ENCODE measurements at regions not wholly inside any gene's neighbourhood (a gene's known extent, or its start where the extent isn't known, plus 50 kb on each side); places are given as distances from the start of the nearest gene placed in this dataset.

DNA sequence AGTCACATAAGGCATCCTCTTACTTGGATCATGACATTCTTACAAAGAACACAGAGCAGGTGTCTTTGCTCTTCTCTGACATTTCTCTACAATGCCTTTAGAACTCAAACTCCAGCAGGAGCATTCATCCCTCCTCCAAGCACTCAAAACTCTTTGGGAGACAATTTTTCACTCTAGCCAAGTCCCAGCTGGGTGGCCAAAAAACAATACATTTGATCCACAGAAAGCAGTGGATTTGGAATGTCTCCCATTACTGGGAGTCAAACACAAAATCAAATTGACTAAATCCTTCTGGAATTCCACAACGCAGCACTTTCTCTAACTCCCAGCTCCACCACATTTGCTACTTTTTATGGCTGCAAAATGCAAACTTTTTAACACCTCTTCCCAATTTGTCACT lies 108.6 kb upstream of the VGLL2 start:
- no CpG with 5 or more reads among the region's 1 CpG for WGBS (ENCODE audit: insufficient coverage)
- peaks cover 8% of the 10 kb centered on the region for H3K4me1 ChIP-seq (ENCODE audit: control insufficient read depth, insufficient read depth, low read length)
- no peaks in the 10 kb centered on the region for H3K9me3 ChIP-seq (replicated peaks; ENCODE audit: control insufficient read depth, low read depth, low read length)
- H3K36me3 ChIP-seq (ENCODE audit: control insufficient read depth, insufficient read depth, low read length), result no peaks in the 10 kb centered on the region
- no peak overlapping the region for H3K27ac ChIP-seq (ENCODE audit: low read length)
- peak; percentile 66 for DNase-seq
- no peaks in the 10 kb centered on the region for H3K27me3 ChIP-seq (ENCODE audit: control insufficient read depth, insufficient read depth, low read length)
- H3K4me3 ChIP-seq (ENCODE audit: low read length), result no peak overlapping the region

GRCh38 chr6:117157448-117157847 lies 107.9 kb upstream of the VGLL2 start:
- Histone ChIP-seq H3K36me3 (ENCODE audit: control insufficient read depth, insufficient read depth, low read length) (no peaks in the 10 kb centered on the region), H3K9me3 (replicated peaks; ENCODE audit: control insufficient read depth, low read depth, low read length) (no peaks in the 10 kb centered on the region), H3K27me3 (ENCODE audit: control insufficient read depth, insufficient read depth, low read length) (no peaks in the 10 kb centered on the region), H3K4me1 (ENCODE audit: control insufficient read depth, insufficient read depth, low read length) (peaks cover 8% of the 10 kb centered on the region), H3K4me3 (ENCODE audit: low read length) (no peak overlapping the region), H3K27ac (ENCODE audit: low read length) (no peak overlapping the region)
- WGBS (ENCODE audit: insufficient coverage), result no CpG with 5 or more reads among the region's 3 CpGs
- peak; percentile 38 for DNase-seq

GRCh38 chr6:117165911-117166499 lies 99.4 kb upstream of the VGLL2 start:
- Histone ChIP-seq H3K4me3 (ENCODE audit: low read length) (no peak overlapping the region), H3K36me3 (ENCODE audit: control insufficient read depth, insufficient read depth, low read length) (no peaks in the 10 kb centered on the region), H3K27me3 (ENCODE audit: control insufficient read depth, insufficient read depth, low read length) (no peaks in the 10 kb centered on the region), H3K9me3 (replicated peaks; ENCODE audit: control insufficient read depth, low read depth, low read length) (no peaks in the 10 kb centered on the region), H3K4me1 (ENCODE audit: control insufficient read depth, insufficient read depth, low read length) (peaks cover 35% of the 10 kb centered on the region), H3K27ac (ENCODE audit: low read length) (peak overlapping the region; percentile 87)
- DNase-seq, result peak; percentile 63
- 20% methylated on average over 1 of the region's 2 CpGs for WGBS (ENCODE audit: insufficient coverage)

DNA sequence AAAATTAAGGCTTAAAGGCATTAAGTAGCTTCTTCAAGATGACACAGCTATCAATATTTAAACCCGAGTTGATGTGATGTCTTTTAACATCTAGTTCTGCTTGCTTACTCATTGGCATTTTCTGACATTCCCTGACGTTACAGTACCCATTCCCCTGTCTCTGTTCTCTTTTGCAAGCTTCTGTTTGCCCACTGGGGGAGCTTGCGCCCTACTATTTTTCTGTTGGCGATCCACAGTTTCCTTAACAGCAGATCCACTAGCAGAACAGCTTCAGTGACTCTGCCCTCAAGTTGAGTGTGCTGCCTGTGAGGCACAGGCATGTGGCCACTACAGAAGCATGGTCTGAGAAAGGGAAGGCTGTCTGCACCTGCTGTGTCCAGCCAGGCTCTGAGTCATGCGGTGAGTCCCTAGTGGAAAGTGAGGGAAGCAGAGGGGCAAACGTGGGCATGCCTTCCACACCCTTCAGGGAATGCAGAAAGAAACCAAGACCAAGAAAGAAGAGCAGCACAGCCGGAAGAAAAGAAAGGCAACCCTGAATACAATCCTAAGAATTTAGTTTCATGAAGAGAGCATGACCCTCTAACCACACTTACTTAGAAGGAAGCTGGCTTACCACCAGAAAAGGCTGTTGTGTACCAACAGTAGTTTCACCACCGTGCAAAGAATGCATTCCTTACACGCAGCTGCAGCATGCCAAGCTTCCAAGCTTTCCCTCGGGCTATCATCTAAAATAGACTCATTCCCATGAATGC lies 97.7 kb upstream of the VGLL2 start:
- Histone ChIP-seq H3K4me3 (ENCODE audit: low read length) (no peak overlapping the region), H3K27ac (ENCODE audit: low read length) (peak overlapping the region; percentile 87), H3K9me3 (replicated peaks; ENCODE audit: control insufficient read depth, low read depth, low read length) (peaks cover 2% of the 10 kb centered on the region), H3K36me3 (ENCODE audit: control insufficient read depth, insufficient read depth, low read length) (no peaks in the 10 kb centered on the region), H3K4me1 (ENCODE audit: control insufficient read depth, insufficient read depth, low read length) (peaks cover 35% of the 10 kb centered on the region), H3K27me3 (ENCODE audit: control insufficient read depth, insufficient read depth, low read length) (no peaks in the 10 kb centered on the region)
- 60% methylated on average over 8 of the region's 10 CpGs for WGBS (ENCODE audit: insufficient coverage)
- peak; percentile 80 for DNase-seq

DNA sequence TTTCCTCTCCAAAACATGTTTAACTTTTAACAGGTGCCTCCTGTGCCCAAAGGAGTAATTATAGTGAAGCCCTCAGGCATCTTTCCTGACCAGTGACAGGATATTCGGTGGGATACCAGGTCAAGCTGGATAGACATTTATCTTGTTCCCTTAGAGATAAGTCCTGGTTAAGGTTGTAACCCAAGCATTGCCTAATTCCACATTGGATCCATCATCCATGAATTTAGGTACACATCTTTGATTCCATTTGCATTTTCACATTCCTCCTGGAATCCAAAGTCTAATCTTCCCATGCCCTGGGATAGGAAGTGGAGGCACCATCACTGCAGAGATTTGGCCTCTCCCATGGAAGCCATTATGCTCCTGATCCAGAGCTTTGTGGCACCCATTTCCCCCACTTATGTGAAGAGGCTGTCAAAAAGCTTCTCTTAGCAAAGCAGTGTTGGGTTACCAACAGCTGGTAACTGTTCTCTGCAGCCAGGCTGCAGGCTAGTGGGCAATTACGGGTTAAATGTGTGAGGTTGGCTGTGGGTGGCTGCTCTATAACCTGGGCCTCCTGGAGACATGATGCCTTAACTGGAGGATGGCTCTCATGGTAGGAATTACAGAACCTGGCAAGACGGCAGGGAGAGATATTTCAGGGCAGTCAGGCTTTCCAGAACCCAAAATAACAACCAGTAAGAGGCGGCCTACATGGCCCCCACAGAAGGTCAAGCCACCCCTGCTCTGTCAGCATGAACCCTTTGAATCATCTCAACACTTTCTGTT lies 96.9 kb upstream of the VGLL2 start:
- H3K9me3 ChIP-seq (replicated peaks; ENCODE audit: control insufficient read depth, low read depth, low read length), result peaks cover 4% of the 10 kb centered on the region
- WGBS (ENCODE audit: insufficient coverage), result 65% methylated on average over 3 of the region's 4 CpGs
- H3K4me1 ChIP-seq (ENCODE audit: control insufficient read depth, insufficient read depth, low read length), result peaks cover 35% of the 10 kb centered on the region
- no peaks in the 10 kb centered on the region for H3K36me3 ChIP-seq (ENCODE audit: control insufficient read depth, insufficient read depth, low read length)
- peak; percentile 47 for DNase-seq
- peak overlapping the region; percentile 87 for H3K27ac ChIP-seq (ENCODE audit: low read length)
- no peak overlapping the region for H3K4me3 ChIP-seq (ENCODE audit: low read length)
- no peaks in the 10 kb centered on the region for H3K27me3 ChIP-seq (ENCODE audit: control insufficient read depth, insufficient read depth, low read length)

GRCh38 chr6:117169064-117169665 lies 96.2 kb upstream of the VGLL2 start:
- peak overlapping the region; percentile 87 for H3K27ac ChIP-seq (ENCODE audit: low read length)
- peak; percentile 64 for DNase-seq
- H3K4me1 ChIP-seq (ENCODE audit: control insufficient read depth, insufficient read depth, low read length), result peaks cover 35% of the 10 kb centered on the region
- peaks cover 4% of the 10 kb centered on the region for H3K9me3 ChIP-seq (replicated peaks; ENCODE audit: control insufficient read depth, low read depth, low read length)
- H3K36me3 ChIP-seq (ENCODE audit: control insufficient read depth, insufficient read depth, low read length), result no peaks in the 10 kb centered on the region
- H3K27me3 ChIP-seq (ENCODE audit: control insufficient read depth, insufficient read depth, low read length), result no peaks in the 10 kb centered on the region
- H3K4me3 ChIP-seq (ENCODE audit: low read length), result no peak overlapping the region
- WGBS (ENCODE audit: insufficient coverage), result 80% methylated on average over 2 of the region's 5 CpGs

DNA sequence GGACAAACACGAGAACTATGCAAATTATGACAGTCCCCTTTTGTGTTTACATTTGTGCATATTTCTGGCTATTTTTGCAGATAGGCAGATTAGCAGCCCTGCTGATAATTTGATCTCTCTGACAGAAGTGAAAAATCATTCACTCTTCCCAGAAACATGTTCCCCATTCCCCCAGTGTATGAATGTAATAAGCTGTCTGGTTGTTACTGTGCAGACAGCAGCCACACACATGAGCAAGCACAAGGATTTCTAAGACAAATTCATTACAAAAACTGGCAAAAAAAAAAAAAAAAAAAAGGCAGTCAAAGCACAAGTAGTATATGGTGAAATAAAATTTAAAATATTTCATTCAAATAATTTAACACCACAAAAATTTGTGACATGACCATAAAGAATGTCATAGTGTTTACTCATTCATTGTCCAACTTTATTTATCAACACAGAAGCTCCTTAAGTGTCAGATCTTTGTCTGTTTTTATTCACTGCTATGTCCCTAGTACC lies 95.5 kb upstream of the VGLL2 start:
- no peaks in the 10 kb centered on the region for H3K27me3 ChIP-seq (ENCODE audit: control insufficient read depth, insufficient read depth, low read length)
- no peaks in the 10 kb centered on the region for H3K36me3 ChIP-seq (ENCODE audit: control insufficient read depth, insufficient read depth, low read length)
- no peak overlapping the region for H3K4me3 ChIP-seq (ENCODE audit: low read length)
- peak; percentile 38 for DNase-seq
- peaks cover 4% of the 10 kb centered on the region for H3K9me3 ChIP-seq (replicated peaks; ENCODE audit: control insufficient read depth, low read depth, low read length)
- peak overlapping the region; percentile 87 for H3K27ac ChIP-seq (ENCODE audit: low read length)
- WGBS (ENCODE audit: insufficient coverage), result no CpG with 5 or more reads among the region's 1 CpG
- peaks cover 35% of the 10 kb centered on the region for H3K4me1 ChIP-seq (ENCODE audit: control insufficient read depth, insufficient read depth, low read length)

- Histone ChIP-seq H3K4me3 (ENCODE audit: low read length) (no peak overlapping the region), H3K9me3 (replicated peaks; ENCODE audit: control insufficient read depth, low read depth, low read length) (peaks cover 8% of the 10 kb centered on the region), H3K27me3 (ENCODE audit: control insufficient read depth, insufficient read depth, low read length) (no peaks in the 10 kb centered on the region), H3K36me3 (ENCODE audit: control insufficient read depth, insufficient read depth, low read length) (no peaks in the 10 kb centered on the region), H3K27ac (ENCODE audit: low read length) (no peak overlapping the region), H3K4me1 (ENCODE audit: control insufficient read depth, insufficient read depth, low read length) (no peaks in the 10 kb centered on the region)
- no peak for DNase-seq
Measured at GRCh38 chr6:117174835-117175360, 90.5 kb upstream of the VGLL2 start.

DNA sequence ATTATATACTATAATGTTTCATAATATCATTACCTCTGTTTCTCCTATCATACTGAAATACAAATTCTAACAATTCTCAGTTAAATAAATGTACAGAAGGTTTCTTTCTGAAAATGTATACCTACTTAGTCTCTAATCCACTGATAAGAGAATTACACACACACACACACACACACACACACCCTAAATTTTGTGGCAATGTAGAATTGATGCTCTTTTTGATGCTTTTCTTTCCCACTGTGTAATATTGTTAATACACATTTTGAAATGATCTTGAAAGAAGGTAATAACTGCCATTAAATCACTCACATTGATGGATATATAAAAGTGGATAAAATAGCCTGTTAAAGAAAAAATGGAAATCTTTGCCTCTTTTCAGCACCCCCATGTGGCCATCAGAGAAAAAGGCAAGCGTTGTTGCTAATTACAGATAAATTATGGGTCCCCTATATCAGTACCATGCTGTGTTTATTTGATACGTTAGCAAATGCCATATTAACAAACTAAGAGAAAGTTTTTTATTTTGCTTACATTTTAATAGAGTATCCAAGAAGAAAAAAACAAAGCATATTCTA lies 76.6 kb upstream of the VGLL2 start:
- no peaks in the 10 kb centered on the region for H3K27me3 ChIP-seq (ENCODE audit: control insufficient read depth, insufficient read depth, low read length)
- no peak overlapping the region for H3K4me3 ChIP-seq (ENCODE audit: low read length)
- no peak overlapping the region for H3K27ac ChIP-seq (ENCODE audit: low read length)
- WGBS (ENCODE audit: insufficient coverage), result no CpG with 5 or more reads among the region's 2 CpGs
- H3K4me1 ChIP-seq (ENCODE audit: control insufficient read depth, insufficient read depth, low read length), result no peaks in the 10 kb centered on the region
- no peak for DNase-seq
- H3K9me3 ChIP-seq (replicated peaks; ENCODE audit: control insufficient read depth, low read depth, low read length), result no peaks in the 10 kb centered on the region
- H3K36me3 ChIP-seq (ENCODE audit: control insufficient read depth, insufficient read depth, low read length), result no peaks in the 10 kb centered on the region
